Myocyte (in vitro differentiated cells): ENCODE measurements at regions not wholly inside any gene's neighbourhood (a gene's known extent, or its start where the extent isn't known, plus 50 kb on each side); places are given as distances from the start of the nearest gene placed in this dataset.

ENCODE experiments used
- DNase-seq: peaks from one replicate; pipeline ENCODE4 v3.0.0-alpha.2; 2012; ENCODE audit warnings: low read depth

GRCh38 chr10:52644373-52645186 lies 128.0 kb downstream of the MBL2 start:
- DNase-seq, result peak; percentile 68

DNA sequence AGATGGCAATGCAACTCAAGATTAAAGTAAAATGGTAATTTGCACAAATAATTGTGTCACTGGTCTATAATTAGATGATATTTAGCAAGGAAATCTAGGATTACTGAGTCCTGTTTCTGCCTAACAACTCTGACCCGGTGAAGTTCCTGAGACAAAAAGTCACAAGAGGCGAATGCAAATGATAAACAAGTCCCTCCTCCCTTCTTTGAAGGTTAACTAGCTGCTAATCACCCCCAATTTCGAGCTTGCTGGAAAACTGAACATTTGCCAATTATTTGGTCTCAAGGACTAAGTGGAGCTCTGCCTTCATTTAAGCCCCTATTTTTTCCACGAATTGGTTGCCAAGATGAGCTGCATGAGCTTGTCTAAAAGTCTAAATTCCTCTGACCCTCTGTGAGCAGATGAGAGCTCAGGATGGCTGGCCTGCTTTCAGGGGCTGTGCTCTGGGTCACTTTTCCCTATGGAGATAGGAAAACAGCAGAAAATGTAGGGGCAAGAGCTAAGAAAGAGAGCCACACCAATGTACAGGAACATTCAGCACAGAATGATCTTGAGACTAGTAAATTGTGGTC lies 127.3 kb downstream of the MBL2 start:
- no peak for DNase-seq

DNA sequence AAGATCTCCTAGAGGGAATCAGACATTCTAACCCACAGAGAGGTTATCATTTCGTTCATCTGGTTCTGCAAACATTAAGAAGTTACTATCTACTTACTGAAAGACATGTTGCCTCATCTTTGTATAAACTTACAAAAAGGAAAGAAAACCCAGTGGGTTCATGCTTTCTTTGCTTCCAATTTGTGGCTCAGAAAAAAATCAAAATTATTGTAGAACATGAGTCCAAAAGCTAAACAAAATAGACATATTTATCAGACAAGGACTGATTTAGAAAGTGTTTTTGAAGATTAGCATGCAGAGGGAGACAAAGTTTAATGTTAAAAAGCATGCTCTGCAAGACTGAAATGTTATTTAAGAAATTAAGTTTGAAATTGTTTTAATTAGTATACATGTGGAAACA lies 123.1 kb downstream of the MBL2 start:
- DNase-seq, result no peak

- DNase-seq, result no peak
These were observed 121.7 kb downstream of the MBL2 start for GRCh38 chr10:52650873-52651272.

- no peak for DNase-seq
These were observed 121.3 kb downstream of the MBL2 start for GRCh38 chr10:52651293-52651692.

GRCh38 chr10:52652431-52653262 lies 119.9 kb downstream of the MBL2 start:
- peak; percentile 31 for DNase-seq

DNA sequence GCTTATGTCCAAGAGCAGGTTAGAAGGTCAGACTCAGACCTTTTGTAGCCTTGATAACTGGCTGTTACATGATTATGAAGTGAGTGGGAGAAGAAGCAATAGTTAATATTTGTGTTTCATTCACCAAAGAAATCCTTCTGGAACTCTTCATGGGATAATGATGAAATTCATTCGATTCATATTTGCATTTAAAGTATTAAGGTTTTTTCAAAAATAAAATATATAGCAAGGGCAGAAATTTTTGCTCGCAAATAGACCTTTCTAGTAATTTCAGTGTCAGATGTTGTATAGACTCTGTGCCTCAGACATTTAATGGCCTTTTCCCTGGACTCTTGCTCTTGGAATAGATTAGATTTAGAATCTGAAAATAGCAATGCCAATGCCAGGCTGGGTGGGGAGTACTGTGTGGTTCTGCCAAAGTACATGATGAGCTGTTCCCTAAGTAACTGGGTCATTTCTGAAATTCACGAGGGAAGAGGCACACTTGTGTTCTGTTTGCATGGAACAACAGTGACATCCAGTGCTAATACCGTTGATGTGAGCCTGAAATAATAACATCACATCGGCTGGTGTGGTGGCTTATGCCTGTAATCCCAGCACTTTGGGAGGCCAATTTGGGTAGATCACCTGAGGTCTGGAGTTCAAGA lies 119.2 kb downstream of the MBL2 start:
- peak; percentile 46 for DNase-seq

GRCh38 chr10:52654201-52654600 lies 118.4 kb downstream of the MBL2 start:
- no peak for DNase-seq

GRCh38 chr10:52658112-52658511 lies 114.5 kb downstream of the MBL2 start:
- DNase-seq, result no peak

DNA sequence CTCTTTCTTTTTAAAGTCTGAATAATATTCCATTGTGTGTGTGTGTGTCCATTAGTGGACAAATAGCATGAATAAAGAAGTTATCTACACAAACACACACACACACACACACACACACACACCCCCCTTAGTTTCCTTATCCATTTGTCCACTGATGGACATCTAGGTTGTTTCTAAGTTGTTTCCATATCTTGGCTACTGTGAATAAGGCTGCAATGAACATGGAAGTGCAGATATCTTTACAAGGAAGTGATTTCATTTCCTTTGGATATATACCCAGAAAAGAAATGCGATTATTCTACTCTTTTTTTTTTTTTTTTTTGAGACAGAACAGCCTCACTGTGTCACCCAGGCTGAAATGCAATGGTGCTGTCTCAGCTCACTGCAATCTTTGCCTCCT lies 113.5 kb downstream of the MBL2 start:
- DNase-seq, result no peak

DNA sequence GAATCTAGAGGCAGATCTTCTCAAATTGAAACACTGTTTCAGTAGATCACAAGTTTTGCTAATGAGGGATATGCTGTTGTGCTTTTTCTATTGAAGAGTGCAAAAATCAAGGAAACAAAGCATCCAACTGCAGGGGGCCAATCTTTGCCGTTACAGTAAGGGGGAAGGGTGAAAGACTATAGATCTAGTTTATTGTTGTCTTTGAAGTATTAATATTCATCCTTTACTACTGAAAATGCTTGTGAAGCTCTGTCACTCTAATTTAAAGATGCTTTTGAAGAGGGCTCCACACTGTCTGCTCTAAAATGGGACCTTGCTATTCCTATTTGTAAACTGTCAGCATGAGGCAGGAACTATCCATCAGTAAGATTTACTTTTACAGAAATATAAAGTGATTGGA lies 110.3 kb downstream of the MBL2 start:
- DNase-seq, result no peak

DNA sequence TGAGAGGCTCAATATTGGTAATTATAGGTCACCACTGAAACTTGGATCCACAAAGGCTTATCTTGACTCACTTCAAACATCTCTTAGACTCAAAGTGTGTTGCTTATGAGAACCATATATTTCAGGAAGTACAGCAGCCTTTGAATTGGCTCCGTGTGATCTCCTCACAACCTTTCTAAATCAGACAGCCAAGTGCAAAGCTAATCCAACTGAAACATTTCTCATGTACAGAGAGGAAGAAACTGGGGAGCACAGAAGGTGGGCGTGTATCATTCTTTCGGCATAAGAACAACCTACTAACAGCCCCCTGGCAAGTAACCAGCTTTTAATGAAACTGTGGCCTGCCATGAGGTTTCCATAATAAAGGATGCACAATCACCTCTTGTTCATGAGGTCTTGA lies 109.4 kb downstream of the MBL2 start:
- no peak for DNase-seq

DNA sequence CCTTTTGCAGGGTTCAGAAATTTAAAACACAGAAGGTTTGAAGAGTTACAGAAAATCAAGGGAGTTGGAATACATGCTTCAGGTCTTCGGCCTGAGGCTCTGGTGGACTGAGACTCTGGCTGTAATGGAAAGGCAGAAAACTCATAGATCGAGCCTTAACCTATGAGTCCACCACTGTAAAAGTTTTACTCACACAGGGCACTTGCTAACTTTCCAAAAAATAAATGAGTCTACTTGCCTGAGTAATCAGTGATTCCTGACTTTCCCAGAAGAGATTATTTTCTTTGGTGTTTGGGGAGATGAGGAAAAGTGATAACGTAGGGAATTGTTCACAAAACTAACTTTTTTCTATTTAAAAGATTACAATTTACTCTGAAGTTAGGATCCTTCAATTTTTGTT lies 108.0 kb downstream of the MBL2 start:
- no peak for DNase-seq

DNA sequence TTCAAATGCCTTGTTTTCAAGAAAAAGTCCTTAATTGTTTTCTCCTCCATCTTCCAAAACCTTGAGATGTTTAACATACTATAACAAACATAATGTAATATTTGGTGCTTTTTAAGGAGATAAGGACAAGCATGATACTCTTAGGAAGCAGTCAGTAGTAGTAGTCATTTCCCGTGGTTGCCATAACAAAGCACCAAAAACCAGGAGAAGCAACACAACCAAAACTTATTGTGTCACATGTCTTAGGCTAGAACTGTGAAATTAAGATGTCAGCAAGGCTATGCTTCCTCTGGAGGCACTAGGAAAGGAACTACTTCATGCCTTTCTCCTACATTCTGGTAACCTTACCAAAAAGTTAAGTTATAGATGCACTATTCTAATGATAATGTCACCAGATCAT lies 106.8 kb downstream of the MBL2 start:
- DNase-seq, result no peak

DNA sequence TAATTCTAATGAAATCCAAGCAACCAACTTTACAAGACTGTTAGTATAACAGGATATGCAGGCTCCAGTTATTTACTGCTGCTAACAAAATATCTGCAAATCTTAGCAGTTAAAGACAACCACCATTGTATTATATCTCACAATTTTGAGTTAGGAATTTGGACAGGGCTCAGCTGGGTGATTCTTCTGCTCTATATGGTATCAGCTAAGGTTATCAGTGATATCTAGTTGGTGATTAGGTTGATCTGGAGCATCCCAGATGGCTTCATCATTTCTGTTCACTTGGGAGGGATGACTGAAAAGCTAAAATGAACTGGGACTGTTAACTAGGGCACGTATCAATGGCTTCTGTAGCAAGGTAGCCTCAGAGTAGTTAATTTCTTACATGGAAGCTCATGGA lies 105.7 kb downstream of the MBL2 start:
- DNase-seq, result no peak

- peak; percentile 21 for DNase-seq
These were observed 104.6 kb downstream of the MBL2 start for GRCh38 chr10:52668024-52668423.

- DNase-seq, result no peak
These were observed 99.7 kb downstream of the MBL2 start for GRCh38 chr10:52672880-52673279.

DNA sequence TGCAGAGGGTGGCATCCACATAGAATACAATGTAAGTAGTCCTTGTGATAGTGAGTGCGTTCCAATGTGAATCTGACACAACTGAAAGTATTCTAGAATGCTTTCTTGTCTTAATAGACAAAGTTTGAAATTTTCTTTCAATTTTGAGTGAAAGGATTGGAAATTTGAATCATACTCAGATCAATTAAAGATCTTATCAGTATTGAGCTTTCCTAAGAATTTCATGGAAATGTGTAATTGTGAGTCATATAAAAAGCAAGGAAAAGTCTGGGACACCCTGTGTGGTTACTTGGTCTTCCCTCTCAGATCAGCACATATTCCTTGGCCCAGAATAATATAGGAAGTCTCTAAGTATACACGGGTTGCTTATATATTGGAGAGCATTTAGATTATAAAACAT lies 99.1 kb downstream of the MBL2 start:
- DNase-seq, result no peak

DNA sequence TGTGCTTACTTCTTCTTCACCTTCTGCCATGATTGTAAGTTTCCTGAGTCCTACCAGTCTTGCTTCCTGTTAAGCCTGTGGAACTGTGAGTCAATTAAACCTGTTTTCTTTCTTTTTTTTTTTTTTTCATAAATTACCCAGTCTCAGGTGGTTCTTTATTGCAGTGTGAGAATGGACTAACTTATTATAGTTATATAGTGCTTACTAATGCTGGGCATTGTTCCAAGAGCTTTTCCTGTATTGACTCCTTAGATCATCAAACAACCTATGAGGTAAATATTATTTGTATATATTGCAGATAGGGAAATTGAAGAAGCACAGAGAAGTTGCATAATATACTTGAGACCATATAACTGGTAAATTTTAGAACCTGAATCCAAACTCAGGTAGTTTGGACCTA lies 98.1 kb downstream of the MBL2 start:
- no peak for DNase-seq

DNA sequence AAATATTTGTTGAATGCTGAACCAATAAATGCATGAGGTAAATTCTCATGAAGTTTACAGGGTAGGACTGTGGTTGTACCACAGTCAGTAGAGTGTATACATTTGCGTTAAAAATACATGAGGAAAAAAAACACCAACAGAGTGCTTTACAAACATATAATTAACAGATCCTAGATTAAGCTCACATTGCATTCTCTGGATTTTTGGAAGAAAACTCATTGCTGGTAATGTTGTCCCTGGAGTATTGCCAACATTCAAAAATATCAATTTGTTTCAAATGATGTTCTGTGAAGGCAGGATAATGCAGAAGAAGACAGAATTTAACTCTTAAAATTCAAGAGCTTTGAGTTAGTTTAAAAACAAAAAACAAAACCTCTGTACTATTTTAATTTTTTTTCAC lies 95.5 kb downstream of the MBL2 start:
- peak; percentile 4 for DNase-seq

DNA sequence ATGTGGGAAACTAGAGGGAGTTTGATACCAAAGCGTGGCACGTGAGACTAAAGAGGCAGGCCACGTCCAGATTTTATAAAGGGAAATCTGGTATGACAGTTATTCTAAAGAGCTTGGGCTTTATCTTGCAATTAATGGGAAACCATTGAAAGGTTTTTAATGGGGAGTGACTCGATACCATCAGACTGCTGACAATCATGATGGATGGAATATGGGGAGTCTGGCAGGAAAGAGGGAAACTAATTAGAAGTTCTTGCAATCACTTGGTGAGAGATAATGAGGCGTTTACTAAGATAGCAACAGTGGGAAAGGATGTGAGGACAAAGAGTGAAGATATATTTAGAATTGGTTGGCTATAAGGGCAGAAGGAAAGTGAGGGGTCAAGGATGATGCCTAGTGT lies 94.0 kb downstream of the MBL2 start:
- no peak for DNase-seq

DNA sequence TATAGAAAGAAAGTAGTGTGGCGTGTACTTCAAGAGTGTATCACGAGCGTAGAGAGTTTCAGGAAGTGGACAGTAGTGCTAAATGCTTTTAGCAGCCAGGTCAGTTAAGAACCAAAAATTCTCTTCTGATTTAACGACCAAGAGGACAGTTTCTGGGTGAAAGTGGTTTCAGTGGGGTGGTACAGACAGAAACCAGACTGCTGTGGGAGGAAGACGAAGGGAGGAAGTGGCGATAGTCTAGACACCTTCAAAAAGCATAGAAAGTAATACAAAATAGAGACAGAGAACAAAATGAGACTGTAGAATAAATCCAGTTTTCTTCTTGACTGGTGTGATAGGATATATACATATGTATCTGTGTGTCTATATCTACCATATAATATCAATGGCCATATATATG lies 93.5 kb downstream of the MBL2 start:
- DNase-seq, result no peak
